A673 (cell line): ENCODE measurements at regions not wholly inside any gene's neighbourhood (a gene's known extent, or its start where the extent isn't known, plus 50 kb on each side); places are given as distances from the start of the nearest gene placed in this dataset.

Source experiments
- BruUV-seq: library from RNA; stranded (reverse); fragments of 400-500 nt; replicated peaks from 2 replicates; lab custom pipeline; 2021; lab: Mats Ljungman, UMichigan
- CTCF ChIA-PET: fragments of 300-600 bp; sonication (Branson Sonifier 250); formaldehyde crosslinking; loops from one replicate; lab custom pipeline; 2022; ENCODE audit warnings: antibody characterized with exemption; lab: Charles Lee
- POLR2A ChIA-PET: fragments of 300-600 bp; sonication (Branson Sonifier 250); formaldehyde crosslinking; loops from one replicate; lab custom pipeline; 2022; ENCODE audit warnings: antibody characterized with exemption; ENCODE audit not compliant: low non-redundant PET; lab: Charles Lee
- DNase-seq: peaks from one replicate; pipeline ENCODE4 v3.0.0-alpha.2; 2015; ENCODE audit warnings: low spot score
- H3K27ac ChIP-seq: fragments of 200-600 bp; sonication (generic); 2 replicates; pipeline ENCODE4 v1.5.1; 2016; ENCODE audit warnings: mixed run types, low read depth, mild to moderate bottlenecking, mixed read lengths, antibody characterized with exemption, low read length; ENCODE audit not compliant: poor library complexity, severe bottlenecking
- H3K27me3 ChIP-seq: fragments of 200-600 bp; sonication (generic); replicated peaks from 2 replicates; pipeline ENCODE4 v1.6.1; 2017; ENCODE audit warnings: mixed run types, low read depth, mild to moderate bottlenecking, mixed read lengths, antibody characterized with exemption, low read length; ENCODE audit not compliant: insufficient read depth, poor library complexity
- H3K36me3 ChIP-seq: fragments of 200-600 bp; sonication (generic); 2 replicates; pipeline ENCODE4 v1.6.1; 2016; ENCODE audit warnings: mixed run types, mild to moderate bottlenecking, mixed read lengths, antibody characterized with exemption, low read length; ENCODE audit not compliant: insufficient read depth, poor library complexity, severe bottlenecking
- H3K4me1 ChIP-seq: fragments of 200-600 bp; sonication (generic); 2 replicates; pipeline ENCODE4 v1.6.1; 2017; ENCODE audit warnings: mixed run types, mild to moderate bottlenecking, mixed read lengths, antibody characterized with exemption, low read length; ENCODE audit not compliant: insufficient read depth, poor library complexity, severe bottlenecking
- H3K4me3 ChIP-seq: fragments of 200-600 bp; sonication (generic); 2 replicates; pipeline ENCODE4 v1.5.1; 2016; ENCODE audit warnings: low read depth, mixed run types, mild to moderate bottlenecking, mixed read lengths, low read length; ENCODE audit not compliant: poor library complexity, severe bottlenecking
- H3K9me3 ChIP-seq: fragments of 200-600 bp; sonication (generic); 2 replicates; pipeline ENCODE4 v1.6.1; 2016; ENCODE audit warnings: mixed run types, low read depth, mild to moderate bottlenecking, mixed read lengths, antibody characterized with exemption, low read length; ENCODE audit not compliant: poor library complexity, severe bottlenecking
- EZH2 ChIP-seq: fragments of 200-600 bp; sonication (generic); IDR thresholded peaks from 2 replicates; pipeline ENCODE4 v1.6.1; 2017; ENCODE audit warnings: borderline replicate concordance, low read depth, mild to moderate bottlenecking, mixed read lengths, antibody characterized with exemption, low read length; ENCODE audit not compliant: poor library complexity, severe bottlenecking
- intact Hi-C: fragments of 100-400 bp; cut with micrococcal nuclease; formaldehyde crosslinking; loops from one replicate; pipeline ENCODE4 v1.10.0; 2022; ENCODE audit not compliant: unreplicated experiment
- TF ChIP-seq, protein P1 (sequence below): fragments of 300-800, 200-600 bp; sonication (generic); conservative IDR thresholded peaks from 2 replicates; pipeline ENCODE4 v1.5.1; 2017; ENCODE audit warnings: low read depth, mild to moderate bottlenecking, antibody characterized with exemption, low read length, moderate library complexity, mixed read lengths

DNA sequence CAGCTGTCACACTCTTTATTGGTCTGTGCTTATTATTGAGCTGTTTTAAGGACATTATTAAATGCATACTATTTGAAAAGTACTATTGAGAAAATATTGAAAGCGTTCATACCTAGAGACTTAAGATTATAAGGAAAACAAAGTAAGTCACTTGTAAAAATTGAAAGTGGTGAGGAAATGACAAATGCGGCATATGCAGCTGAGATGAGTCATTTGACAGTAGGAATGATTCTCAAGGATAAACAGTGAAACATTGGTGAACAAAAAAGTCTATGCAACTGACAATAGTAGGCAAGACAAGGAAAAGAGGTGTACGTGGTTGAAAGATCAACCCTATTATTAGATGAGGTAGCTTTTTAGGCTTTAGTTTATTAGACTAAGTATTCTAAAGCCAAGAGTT lies 82.6 kb upstream of the MAP10 start:
- H3K4me1 ChIP-seq: no peaks in the 10 kb centered on the region
- H3K27me3 ChIP-seq: no peaks in the 10 kb centered on the region
- no peak overlapping the region for H3K27ac ChIP-seq
- intact Hi-C loops: no loop called here
- no peaks in the 10 kb centered on the region for H3K9me3 ChIP-seq
- no peaks in the 10 kb centered on the region for H3K36me3 ChIP-seq
- CTCF ChIA-PET: no interaction called here
- BruUV-seq: no TSS peak
- no peak overlapping the region for H3K4me3 ChIP-seq
- POLR2A ChIA-PET: no interaction called here
- TF ChIP-seq, protein P1, sequence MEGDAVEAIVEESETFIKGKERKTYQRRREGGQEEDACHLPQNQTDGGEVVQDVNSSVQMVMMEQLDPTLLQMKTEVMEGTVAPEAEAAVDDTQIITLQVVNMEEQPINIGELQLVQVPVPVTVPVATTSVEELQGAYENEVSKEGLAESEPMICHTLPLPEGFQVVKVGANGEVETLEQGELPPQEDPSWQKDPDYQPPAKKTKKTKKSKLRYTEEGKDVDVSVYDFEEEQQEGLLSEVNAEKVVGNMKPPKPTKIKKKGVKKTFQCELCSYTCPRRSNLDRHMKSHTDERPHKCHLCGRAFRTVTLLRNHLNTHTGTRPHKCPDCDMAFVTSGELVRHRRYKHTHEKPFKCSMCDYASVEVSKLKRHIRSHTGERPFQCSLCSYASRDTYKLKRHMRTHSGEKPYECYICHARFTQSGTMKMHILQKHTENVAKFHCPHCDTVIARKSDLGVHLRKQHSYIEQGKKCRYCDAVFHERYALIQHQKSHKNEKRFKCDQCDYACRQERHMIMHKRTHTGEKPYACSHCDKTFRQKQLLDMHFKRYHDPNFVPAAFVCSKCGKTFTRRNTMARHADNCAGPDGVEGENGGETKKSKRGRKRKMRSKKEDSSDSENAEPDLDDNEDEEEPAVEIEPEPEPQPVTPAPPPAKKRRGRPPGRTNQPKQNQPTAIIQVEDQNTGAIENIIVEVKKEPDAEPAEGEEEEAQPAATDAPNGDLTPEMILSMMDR: no peak
- no peak for TF ChIP-seq EZH2
- no peak for DNase-seq

DNA sequence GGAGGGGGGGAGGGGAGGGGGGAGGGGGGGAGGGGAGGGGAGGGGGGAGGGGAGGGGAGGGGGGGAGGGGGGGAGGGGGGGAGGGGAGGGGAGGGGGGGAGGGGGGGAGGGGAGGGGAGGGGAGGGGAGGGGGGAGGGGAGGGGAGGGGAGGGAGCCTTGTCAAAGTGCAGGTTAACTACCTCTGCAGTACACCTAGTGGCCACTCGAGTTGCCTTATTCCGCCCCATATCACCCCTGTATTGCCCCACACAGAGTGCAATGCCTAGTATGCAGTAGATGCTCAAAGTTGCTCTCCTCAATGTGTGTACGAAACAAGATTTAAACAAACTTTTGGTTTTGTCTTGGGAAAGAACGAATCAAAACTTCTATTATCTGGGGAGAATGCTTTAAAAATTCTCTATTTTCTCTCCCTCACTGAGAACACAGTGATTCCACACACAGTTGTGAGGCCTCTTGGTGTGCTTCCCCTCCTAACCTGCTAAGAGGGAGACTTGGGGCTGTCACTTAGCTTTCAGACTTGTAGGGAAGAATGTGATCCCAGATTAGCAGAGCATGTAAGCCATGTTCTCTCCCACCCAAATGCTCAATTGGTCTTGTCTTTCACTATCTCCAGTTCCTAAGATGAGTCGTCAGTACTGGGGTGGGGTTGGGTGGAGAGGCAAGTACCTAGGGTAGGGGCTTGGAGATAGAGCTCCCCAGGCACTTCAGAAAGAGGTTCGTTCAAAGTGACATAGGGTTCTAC lies 79.7 kb upstream of the MAP10 start:
- no peaks in the 10 kb centered on the region for H3K27me3 ChIP-seq
- intact Hi-C loops: no loop called here

GRCh38 chr1:232726048-232726779 lies 79.0 kb upstream of the MAP10 start:
- ChIA-PET POLR2A (no interaction called here), CTCF (no interaction called here)
- Histone ChIP-seq H3K27ac (no peak overlapping the region), H3K4me1 (peaks cover 4% of the 10 kb centered on the region), H3K4me3 (no peak overlapping the region), H3K9me3 (no peaks in the 10 kb centered on the region), H3K27me3 (no peaks in the 10 kb centered on the region), H3K36me3 (no peaks in the 10 kb centered on the region)
- no peak for TF ChIP-seq EZH2
- TF ChIP-seq, protein P1: no peak
- no TSS peak for BruUV-seq
- intact Hi-C loops: no loop called here
- no peak for DNase-seq

More for the DNA sequence above, 79.7 kb upstream of the MAP10 start:
- POLR2A ChIA-PET: no interaction called here
- TF ChIP-seq EZH2: no peak
- TF ChIP-seq, protein P1: no peak
- no TSS peak for BruUV-seq
- peaks cover 4% of the 10 kb centered on the region for H3K4me1 ChIP-seq
- no peak overlapping the region for H3K27ac ChIP-seq
- CTCF ChIA-PET: no interaction called here
- DNase-seq: peak; percentile 17
- H3K9me3 ChIP-seq: no peaks in the 10 kb centered on the region
- no peak overlapping the region for H3K4me3 ChIP-seq
- H3K36me3 ChIP-seq: no peaks in the 10 kb centered on the region
